Fibroblast of skin of left biceps (primary cell): ENCODE measurements at regions not wholly inside any gene's neighbourhood (a gene's known extent, or its start where the extent isn't known, plus 50 kb on each side); places are given as distances from the start of the nearest gene placed in this dataset.
"Not testable (repeated sequence)": the region's sequence is repeated elsewhere in the genome, so short reads cannot be mapped to it uniquely, and the experiment has no call there.

Experiments
- DNase-seq, 2 experiments: peaks; one replicate each; pipeline ENCODE4 v3.0.0-alpha.2; 2013; ENCODE audit warnings: low read depth in 2 of 2

- DNase-seq = no peak
These were observed 70.7 kb downstream of the CETN3 start for GRCh38 chr5:90338712-90339372.

GRCh38 chr5:90337449-90338052 is 72.0 kb downstream of the CETN3 start:
- DNase-seq = no peak

GRCh38 chr5:90336752-90337151 is 72.8 kb downstream of the CETN3 start:
- no peak for DNase-seq

GRCh38 chr5:90334741-90335140 is 74.8 kb downstream of the CETN3 start:
- DNase-seq = no peak

GRCh38 chr5:90329911-90330310 is 79.6 kb downstream of the CETN3 start:
- DNase-seq = no peak

- DNase-seq = no peak
These were observed 82.6 kb downstream of the CETN3 start for GRCh38 chr5:90326995-90327394.

GRCh38 chr5:90325093-90325492 is 84.5 kb downstream of the CETN3 start:
- no peak for DNase-seq

GRCh38 chr5:90320348-90320747 is 89.2 kb downstream of the CETN3 start:
- DNase-seq = not testable (repeated sequence)

- no peak for DNase-seq
These were observed 97.5 kb downstream of the CETN3 start for GRCh38 chr5:90312027-90312426.

GRCh38 chr5:90311401-90311800 is 98.2 kb downstream of the CETN3 start:
- DNase-seq = no peak

- no peak for DNase-seq
These were observed 100.6 kb downstream of the CETN3 start for GRCh38 chr5:90308787-90309585.

- no peak for DNase-seq
These were observed 101.8 kb downstream of the CETN3 start for GRCh38 chr5:90307782-90308181.

- DNase-seq = no peak
These were observed 102.2 kb downstream of the CETN3 start for GRCh38 chr5:90307322-90307721.

GRCh38 chr5:90306613-90307012 is 102.9 kb downstream of the CETN3 start:
- no peak for DNase-seq

- no peak for DNase-seq
These were observed 104.4 kb downstream of the CETN3 start for GRCh38 chr5:90305041-90305720.

GRCh38 chr5:90301248-90301647 is 108.3 kb downstream of the CETN3 start:
- no peak for DNase-seq

GRCh38 chr5:90297045-90297764 is 112.4 kb downstream of the CETN3 start:
- no peak for DNase-seq

GRCh38 chr5:90294604-90295003 is 115.0 kb downstream of the CETN3 start:
- no peak for DNase-seq

- peak; percentile 99 for DNase-seq
These were observed 115.6 kb downstream of the CETN3 start for GRCh38 chr5:90293931-90294330.

GRCh38 chr5:90290648-90291047 is 118.9 kb downstream of the CETN3 start:
- no peak for DNase-seq

GRCh38 chr5:90289837-90290236 is 119.7 kb downstream of the CETN3 start:
- DNase-seq = no peak

GRCh38 chr5:90287036-90287435 is 122.5 kb downstream of the CETN3 start:
- no peak for DNase-seq
